Activated T-helper 2 cell treated with anti-CD3 and anti-CD28 coated beads, Interferon-gamma antibody, Interleukin-2, Interleukin-4, amounts not matched to agents 10 μg/mL and 5 μg/mL and 100 μg/mL, durations not matched to agents 14 hours and 24 hours and 36 hours (primary cell): ENCODE measurements at regions not wholly inside any gene's neighbourhood (a gene's known extent, or its start where the extent isn't known, plus 50 kb on each side); places are given as distances from the start of the nearest gene placed in this dataset.

Experiments
- DNase-seq: peaks from one replicate; pipeline ENCODE4 v3.0.0; 2021; ENCODE audit warnings: low spot score
- H3K27ac Mint-ChIP-seq: one replicate; pipeline ENCODE4 v1.8.0; 2021; ENCODE audit warnings: mixed read lengths
- H3K27me3 Mint-ChIP-seq: one replicate; pipeline ENCODE4 v1.8.0; 2021; ENCODE audit warnings: low read depth, mixed read lengths
- H3K36me3 Mint-ChIP-seq: one replicate; pipeline ENCODE4 v1.8.0; 2021; ENCODE audit warnings: low read depth, mixed read lengths
- H3K4me1 Mint-ChIP-seq: one replicate; pipeline ENCODE4 v1.8.0; 2021; ENCODE audit warnings: low read depth, mixed read lengths
- H3K4me3 Mint-ChIP-seq: one replicate; pipeline ENCODE4 v1.8.0; 2021; ENCODE audit warnings: low read depth, mild to moderate bottlenecking, moderate library complexity, mixed read lengths
- H3K9me3 Mint-ChIP-seq: one replicate; pipeline ENCODE4 v1.8.0; 2021; ENCODE audit warnings: mixed read lengths
- intact Hi-C: fragments of 100-400 bp; cut with micrococcal nuclease; formaldehyde crosslinking; loops from one replicate; pipeline ENCODE4 v1.15.1; 2023

- no peaks in the 10 kb centered on the region for H3K27me3 Mint-ChIP-seq
- no peak for DNase-seq
- intact Hi-C loops, result no loop called here
- H3K9me3 Mint-ChIP-seq, result no peaks in the 10 kb centered on the region
- H3K4me3 Mint-ChIP-seq, result no peak overlapping the region
- H3K27ac Mint-ChIP-seq, result no peak overlapping the region
- H3K36me3 Mint-ChIP-seq, result no peaks in the 10 kb centered on the region
- H3K4me1 Mint-ChIP-seq, result no peaks in the 10 kb centered on the region
Measured at GRCh38 chr15:96390986-96391385, 60.5 kb downstream of the NR2F2 start.

DNA sequence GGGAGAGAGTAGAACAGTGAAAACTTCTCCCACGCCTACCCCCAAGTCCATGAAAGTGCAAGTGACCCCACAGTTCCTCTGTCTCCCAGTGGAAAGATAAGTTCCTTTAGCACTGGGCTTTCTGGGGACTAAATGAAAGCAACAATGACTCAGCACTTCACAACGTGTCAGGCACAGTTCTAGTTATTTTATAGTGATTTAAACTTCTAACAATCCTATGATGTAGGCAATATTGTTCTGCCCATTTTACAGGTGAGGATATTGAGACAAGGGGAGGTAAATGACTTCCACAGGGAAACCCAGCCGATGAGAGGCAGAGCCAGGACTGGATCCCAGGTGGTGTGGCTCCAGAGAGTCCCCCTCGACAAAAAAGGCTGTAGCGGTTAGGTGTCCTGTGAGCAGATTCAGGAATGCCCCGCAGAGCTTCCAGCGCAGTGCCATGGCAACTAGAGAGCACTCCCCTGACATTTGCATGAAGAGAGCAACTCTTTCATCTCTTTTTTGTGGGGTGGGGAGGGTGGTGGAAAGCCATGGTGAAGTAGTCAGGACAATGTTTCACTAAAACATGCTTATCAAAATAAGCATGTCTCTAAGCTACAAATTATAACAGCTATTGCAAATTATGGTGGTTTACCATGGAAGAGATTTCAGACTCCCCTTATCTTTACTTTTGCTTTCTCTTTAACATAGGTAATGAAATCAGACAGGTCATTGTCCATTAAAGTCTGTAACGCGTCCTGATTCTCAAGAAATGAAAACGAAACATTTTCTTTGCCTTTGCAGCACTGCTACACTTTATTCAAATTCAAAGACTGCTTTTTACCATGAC is 62.1 kb downstream of the NR2F2 start:
- Mint-ChIP-seq H3K4me3 (no peak overlapping the region), H3K9me3 (no peaks in the 10 kb centered on the region), H3K36me3 (no peaks in the 10 kb centered on the region), H3K27me3 (no peaks in the 10 kb centered on the region), H3K27ac (no peak overlapping the region), H3K4me1 (no peaks in the 10 kb centered on the region)
- intact Hi-C loops, result no loop called here
- no peak for DNase-seq

DNA sequence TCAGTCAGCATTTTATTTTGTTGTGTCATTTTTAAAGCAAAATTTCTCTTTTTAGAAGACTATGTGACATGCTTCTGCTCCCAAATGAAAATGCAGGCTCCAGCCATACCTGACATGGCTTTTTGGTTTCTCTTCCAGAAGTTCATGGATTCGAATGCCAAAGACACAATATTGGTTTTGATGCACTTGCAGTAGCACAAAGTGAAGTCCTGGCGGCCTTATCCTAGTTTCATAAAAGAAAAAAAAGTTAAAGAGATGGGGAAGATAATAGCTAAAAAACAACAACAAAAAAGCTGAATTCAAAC is 62.7 kb downstream of the NR2F2 start:
- Mint-ChIP-seq H3K36me3 (no peaks in the 10 kb centered on the region), H3K4me1 (no peaks in the 10 kb centered on the region), H3K9me3 (no peaks in the 10 kb centered on the region), H3K4me3 (no peak overlapping the region), H3K27me3 (no peaks in the 10 kb centered on the region), H3K27ac (no peak overlapping the region)
- DNase-seq, result no peak
- intact Hi-C loops, result no loop called here

DNA sequence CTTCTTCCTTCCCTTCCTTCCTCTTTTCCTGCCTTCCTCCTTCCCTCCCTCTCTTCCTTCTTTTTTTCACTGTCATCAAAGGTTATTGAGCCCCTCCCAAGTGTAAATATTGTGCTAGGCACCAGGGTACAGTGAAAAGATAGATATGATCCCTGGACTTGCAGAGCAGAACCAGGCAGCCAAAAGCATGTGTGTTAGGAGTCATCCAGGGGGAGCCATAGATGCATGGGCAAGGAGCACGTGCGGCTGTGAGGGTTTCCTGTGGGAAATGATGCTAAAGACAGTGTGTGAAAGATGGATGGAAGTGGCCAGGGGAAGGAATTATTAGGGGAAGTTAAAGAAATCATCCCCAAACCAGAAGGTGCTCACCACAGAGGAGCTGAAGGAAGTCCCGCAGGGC is 65.2 kb downstream of the NR2F2 start:
- no peak overlapping the region for H3K27ac Mint-ChIP-seq
- H3K4me3 Mint-ChIP-seq, result no peak overlapping the region
- H3K9me3 Mint-ChIP-seq, result no peaks in the 10 kb centered on the region

DNA sequence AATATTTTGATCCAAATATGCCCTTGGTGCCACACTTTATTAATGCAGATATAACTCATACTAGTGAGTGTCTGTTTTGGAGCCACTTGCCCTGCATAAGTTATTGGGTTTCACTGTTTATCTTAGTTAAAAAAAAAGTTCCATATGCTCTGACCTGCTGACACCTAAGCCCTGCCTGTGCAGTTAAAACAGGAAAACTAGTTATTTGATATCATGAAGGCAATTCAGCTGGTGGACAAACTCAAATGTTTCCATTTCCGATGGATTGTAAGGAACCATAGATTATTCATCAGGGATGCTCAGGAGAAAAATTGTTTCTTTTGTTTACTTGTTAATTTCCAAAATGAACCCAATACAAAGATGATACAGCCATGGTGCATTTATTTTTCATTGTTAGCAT is 68.3 kb downstream of the NR2F2 start:
- intact Hi-C loops, result no loop called here

More for the DNA sequence above, 65.2 kb downstream of the NR2F2 start:
- intact Hi-C loops, result no loop called here
- Mint-ChIP-seq H3K36me3 (no peaks in the 10 kb centered on the region), H3K27me3 (no peaks in the 10 kb centered on the region), H3K4me1 (no peaks in the 10 kb centered on the region)
- no peak for DNase-seq

GRCh38 chr15:96402403-96402802 is 71.9 kb downstream of the NR2F2 start:
- H3K36me3 Mint-ChIP-seq, result no peaks in the 10 kb centered on the region
- no peaks in the 10 kb centered on the region for H3K4me1 Mint-ChIP-seq

More for the DNA sequence above, 68.3 kb downstream of the NR2F2 start:
- DNase-seq, result no peak
- H3K36me3 Mint-ChIP-seq, result no peaks in the 10 kb centered on the region
- H3K4me3 Mint-ChIP-seq, result no peak overlapping the region
- H3K27ac Mint-ChIP-seq, result no peak overlapping the region
- H3K27me3 Mint-ChIP-seq, result no peaks in the 10 kb centered on the region
- no peaks in the 10 kb centered on the region for H3K9me3 Mint-ChIP-seq
- H3K4me1 Mint-ChIP-seq, result no peaks in the 10 kb centered on the region

DNA sequence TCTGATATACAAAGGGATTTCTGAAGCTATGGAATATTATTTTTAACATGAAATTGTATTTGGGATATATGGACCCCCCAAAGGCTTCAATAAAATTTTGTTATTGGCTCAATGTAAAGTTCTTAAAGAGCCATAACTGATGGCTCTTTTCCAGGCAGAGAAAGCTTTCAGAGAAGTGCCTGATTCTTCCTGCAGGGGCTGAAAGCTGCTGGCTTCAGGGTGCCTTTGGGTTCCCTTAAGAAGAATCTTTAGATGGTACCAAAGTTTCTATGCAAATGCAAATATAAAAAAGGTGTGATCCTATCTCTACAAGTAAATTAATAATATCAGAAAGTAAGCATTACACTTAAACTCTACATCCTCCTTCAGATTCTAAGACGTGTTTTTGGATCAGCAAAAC is 72.6 kb downstream of the NR2F2 start:
- Mint-ChIP-seq H3K9me3 (no peaks in the 10 kb centered on the region), H3K4me3 (no peak overlapping the region), H3K27me3 (peaks cover 17% of the 10 kb centered on the region), H3K36me3 (no peaks in the 10 kb centered on the region), H3K4me1 (no peaks in the 10 kb centered on the region), H3K27ac (no peak overlapping the region)
- intact Hi-C loops, result no loop called here
- DNase-seq, result no peak

More at GRCh38 chr15:96402403-96402802, 71.9 kb downstream of the NR2F2 start:
- no peak for DNase-seq
- Mint-ChIP-seq H3K9me3 (no peaks in the 10 kb centered on the region), H3K27ac (no peak overlapping the region), H3K27me3 (peaks cover 11% of the 10 kb centered on the region), H3K4me3 (no peak overlapping the region)
- intact Hi-C loops, result no loop called here

- intact Hi-C loops, result no loop called here
- Mint-ChIP-seq H3K27ac (no peak overlapping the region), H3K4me3 (no peak overlapping the region), H3K4me1 (no peaks in the 10 kb centered on the region), H3K9me3 (no peaks in the 10 kb centered on the region), H3K36me3 (no peaks in the 10 kb centered on the region), H3K27me3 (peaks cover 23% of the 10 kb centered on the region)
- DNase-seq, result no peak
Measured at GRCh38 chr15:96403932-96404331, 73.4 kb downstream of the NR2F2 start.

GRCh38 chr15:96404560-96404959 is 74.1 kb downstream of the NR2F2 start:
- H3K27ac Mint-ChIP-seq, result no peak overlapping the region
- H3K27me3 Mint-ChIP-seq, result peaks cover 28% of the 10 kb centered on the region
- DNase-seq, result no peak
- no peaks in the 10 kb centered on the region for H3K9me3 Mint-ChIP-seq
- intact Hi-C loops, result no loop called here
- no peaks in the 10 kb centered on the region for H3K4me1 Mint-ChIP-seq
- H3K36me3 Mint-ChIP-seq, result no peaks in the 10 kb centered on the region
- no peak overlapping the region for H3K4me3 Mint-ChIP-seq

DNA sequence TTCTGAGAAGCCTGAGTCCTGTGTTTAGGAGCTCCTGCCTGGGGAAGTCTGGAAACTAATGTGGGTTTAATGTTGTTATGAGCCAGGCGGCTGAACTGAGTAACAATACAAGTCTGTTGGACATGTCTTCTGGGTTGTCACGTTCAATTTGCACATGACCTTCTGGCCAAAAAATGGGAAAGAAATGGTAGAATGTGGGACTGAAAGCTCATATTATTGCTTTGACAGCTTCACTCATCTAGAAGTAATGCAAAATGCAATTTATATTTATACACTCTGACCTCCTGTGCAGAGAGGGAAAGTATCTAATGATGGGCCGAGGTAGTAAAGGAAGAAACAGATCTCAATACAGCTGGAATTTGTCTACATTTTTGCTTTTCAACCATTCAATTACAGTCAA is 75.8 kb downstream of the NR2F2 start:
- peaks cover 43% of the 10 kb centered on the region for H3K27me3 Mint-ChIP-seq
- no peaks in the 10 kb centered on the region for H3K4me1 Mint-ChIP-seq
- no peak for DNase-seq
- no peaks in the 10 kb centered on the region for H3K36me3 Mint-ChIP-seq
- H3K4me3 Mint-ChIP-seq, result no peak overlapping the region
- H3K9me3 Mint-ChIP-seq, result no peaks in the 10 kb centered on the region
- no peak overlapping the region for H3K27ac Mint-ChIP-seq
- intact Hi-C loops, result no loop called here

DNA sequence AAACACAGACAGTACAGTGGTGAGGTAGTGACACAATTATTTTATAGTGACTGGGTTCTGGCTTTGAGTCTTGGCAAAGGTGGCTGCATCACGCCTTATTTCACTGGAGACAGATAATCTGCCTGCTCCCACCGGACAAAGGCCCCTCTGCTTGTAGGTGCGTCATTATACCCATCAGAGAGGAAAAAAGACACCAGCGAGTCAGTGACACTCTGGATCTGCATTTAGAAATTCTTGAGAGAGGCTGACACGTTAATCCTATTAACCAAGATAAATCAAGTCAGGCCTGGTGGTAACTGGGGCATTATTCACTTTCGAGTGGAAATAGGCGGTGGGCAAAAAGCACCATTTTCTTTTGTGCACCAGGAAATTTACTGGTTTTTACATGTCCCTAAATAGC is 76.2 kb downstream of the NR2F2 start:
- Mint-ChIP-seq H3K27ac (no peak overlapping the region), H3K27me3 (peaks cover 47% of the 10 kb centered on the region), H3K9me3 (no peaks in the 10 kb centered on the region), H3K4me3 (no peak overlapping the region), H3K36me3 (no peaks in the 10 kb centered on the region), H3K4me1 (no peaks in the 10 kb centered on the region)
- no peak for DNase-seq
- intact Hi-C loops, result no loop called here

- Mint-ChIP-seq H3K36me3 (no peaks in the 10 kb centered on the region), H3K27ac (no peak overlapping the region), H3K9me3 (no peaks in the 10 kb centered on the region), H3K27me3 (peaks cover 55% of the 10 kb centered on the region), H3K4me3 (no peak overlapping the region), H3K4me1 (no peaks in the 10 kb centered on the region)
- intact Hi-C loops, result no loop called here
- DNase-seq, result no peak
Measured at GRCh38 chr15:96407482-96407881, 77.0 kb downstream of the NR2F2 start.

- H3K27me3 Mint-ChIP-seq, result peaks cover 64% of the 10 kb centered on the region
- no peaks in the 10 kb centered on the region for H3K9me3 Mint-ChIP-seq
- intact Hi-C loops, result loop anchor here (2.0 kb wide), 1 partner anchor 42 kb away; no protein-coding TSS in a partner anchor
- H3K36me3 Mint-ChIP-seq, result no peaks in the 10 kb centered on the region
- H3K27ac Mint-ChIP-seq, result no peak overlapping the region
- no peak overlapping the region for H3K4me3 Mint-ChIP-seq
- no peaks in the 10 kb centered on the region for H3K4me1 Mint-ChIP-seq
- DNase-seq, result no peak
Measured at GRCh38 chr15:96408591-96409183, 78.2 kb downstream of the NR2F2 start.
